LNCAP (cell line): ENCODE measurements at regions not wholly inside any gene's neighbourhood (a gene's known extent, or its start where the extent isn't known, plus 50 kb on each side); places are given as distances from the start of the nearest gene placed in this dataset.

Experiments
- CTCF ChIP-seq: fragments of 450-650 bp; IDR thresholded peaks from 2 replicates; pipeline ENCODE4 v1.5.1; 2017; ENCODE audit warnings: mild to moderate bottlenecking

- TF ChIP-seq CTCF, result no peak
Observed at GRCh38 chr21:31609081-31609480, 50.4 kb upstream of the SOD1 start.

GRCh38 chr21:31607791-31608190 lies 51.7 kb upstream of the SOD1 start:
- TF ChIP-seq CTCF, result no peak

- no peak for TF ChIP-seq CTCF
Observed at GRCh38 chr21:31606081-31606874, 53.2 kb upstream of the SOD1 start.

GRCh38 chr21:31604591-31605190 lies 54.8 kb upstream of the SOD1 start:
- peak; percentile 79 for TF ChIP-seq CTCF

- no peak for TF ChIP-seq CTCF
Observed at GRCh38 chr21:31599563-31599962, 59.9 kb upstream of the SOD1 start.

GRCh38 chr21:31599013-31599412 lies 60.5 kb upstream of the SOD1 start:
- no peak for TF ChIP-seq CTCF

GRCh38 chr21:31597683-31598082 lies 61.8 kb upstream of the SOD1 start:
- TF ChIP-seq CTCF, result no peak
